Mucosa of descending colon (tissue), 3 donors: ENCODE measurements at regions not wholly inside any gene's neighbourhood (a gene's known extent, or its start where the extent isn't known, plus 50 kb on each side); places are given as distances from the start of the nearest gene placed in this dataset.
"Not testable (repeated sequence)": the region's sequence is repeated elsewhere in the genome, so short reads cannot be mapped to it uniquely, and the experiment has no call there.

ENCODE experiments used
- ATAC-seq: fragments of 200-7000 bp; cut with Tn5 transposase; one replicate; pipeline ENCODE4 v1.9.1; 2020; ENCODE audit warnings: mild to moderate bottlenecking, moderate library complexity
- DNase-seq, 3 donors: peaks; one replicate each; pipeline ENCODE4 v3.0.0-alpha.2; 2020
- H3K36me3 ChIP-seq: fragments of 200-600 bp; one replicate; pipeline ENCODE4 v1.8.0; 2021; ENCODE audit warnings: low read depth, mild to moderate bottlenecking
- H3K4me1 ChIP-seq: fragments of 200-600 bp; one replicate; pipeline ENCODE4 v1.8.0; 2021; ENCODE audit warnings: low read depth, mild to moderate bottlenecking
- H3K4me3 ChIP-seq: fragments of 200-600 bp; one replicate; pipeline ENCODE4 v1.8.0; 2021; ENCODE audit warnings: mild to moderate bottlenecking
- H3K9me3 ChIP-seq: fragments of 200-600 bp; one replicate; pipeline ENCODE4 v1.8.0; 2021; ENCODE audit warnings: mild to moderate bottlenecking
- CTCF ChIP-seq: fragments of 200-600 bp; IDR thresholded peaks from one replicate; pipeline ENCODE4 v1.8.0; 2022; ENCODE audit warnings: antibody characterized with exemption, mild to moderate bottlenecking
- intact Hi-C, 2 donors: fragments of 100-400 bp; cut with DNase I in 1 of 2; cut with micrococcal nuclease in 1 of 2; formaldehyde crosslinking; loops; one replicate each; pipeline versions ENCODE4 v1.11.0 to v1.11.1; 2022; cut with DNase I, micrococcal nuclease
- donor health status: DM: no; HTN: no; CAD: no; lungs with moderate emphysema.
- donor health status: DM: no; HTN: no; CAD: no.
- donor health status: DM: no; HTN: yes; CAD: no.

- intact Hi-C loops = no loop called here
- no peak for TF ChIP-seq CTCF
- Histone ChIP-seq H3K9me3 (peaks cover 13% of the 10 kb centered on the region), H3K4me3 (no peak overlapping the region), H3K4me1 (no peaks in the 10 kb centered on the region), H3K36me3 (no peaks in the 10 kb centered on the region)
- ATAC-seq (no peak), DNase-seq (no peak)
These were observed 271.3 kb downstream of the OSTF1 start for GRCh38 chr9:75359638-75360037.

GRCh38 chr9:75360252-75360651, 271.9 kb downstream of the OSTF1 start:
- H3K4me3 ChIP-seq = no peak overlapping the region
- no peaks in the 10 kb centered on the region for H3K36me3 ChIP-seq
- TF ChIP-seq CTCF = no peak
- H3K4me1 ChIP-seq = no peaks in the 10 kb centered on the region
- H3K9me3 ChIP-seq = peaks cover 13% of the 10 kb centered on the region
- intact Hi-C loops = no loop called here
- no peak for ATAC-seq
- no peak for DNase-seq

- ATAC-seq, DNase-seq, H3K36me3 ChIP-seq, intact Hi-C loops, H3K4me3 ChIP-seq, H3K4me1 ChIP-seq: not testable (repeated sequence)
- peaks cover 13% of the 10 kb centered on the region for H3K9me3 ChIP-seq
These were observed 274.1 kb downstream of the OSTF1 start for GRCh38 chr9:75362446-75362845.

GRCh38 chr9:75365196-75365595, 276.9 kb downstream of the OSTF1 start:
- intact Hi-C loops = no loop called here
- Histone ChIP-seq H3K36me3 (no peaks in the 10 kb centered on the region), H3K4me3 (no peak overlapping the region), H3K4me1 (no peaks in the 10 kb centered on the region), H3K9me3 (peaks cover 13% of the 10 kb centered on the region)
- no peak for TF ChIP-seq CTCF
- DNase-seq = no peak
- no peak for ATAC-seq

- H3K4me3 ChIP-seq = no peak overlapping the region
- no peaks in the 10 kb centered on the region for H3K9me3 ChIP-seq
- DNase-seq = no peak
- ATAC-seq = no peak
- H3K4me1 ChIP-seq = no peaks in the 10 kb centered on the region
- no peaks in the 10 kb centered on the region for H3K36me3 ChIP-seq
- no peak for TF ChIP-seq CTCF
- intact Hi-C loops = no loop called here
These were observed 281.7 kb downstream of the OSTF1 start for GRCh38 chr9:75369989-75370388.

- Histone ChIP-seq H3K4me3 (no peak overlapping the region), H3K36me3 (no peaks in the 10 kb centered on the region), H3K4me1 (no peaks in the 10 kb centered on the region), H3K9me3 (no peaks in the 10 kb centered on the region)
- intact Hi-C loops = no loop called here
- ATAC-seq (no peak), DNase-seq (no peak)
- no peak for TF ChIP-seq CTCF
These were observed 284.4 kb downstream of the OSTF1 start for GRCh38 chr9:75372499-75373268.
